Lower lobe of right lung (tissue), 2 donors: ENCODE measurements at regions not wholly inside any gene's neighbourhood (a gene's known extent, or its start where the extent isn't known, plus 50 kb on each side); places are given as distances from the start of the nearest gene placed in this dataset.

Source experiments
- ATAC-seq, 2 donors: fragments of 200-7000 bp; cut with Tn5 transposase; one replicate each; pipeline ENCODE4 v1.9.1; 2020 to 2022; ENCODE audit warnings: mild to moderate bottlenecking in 2 of 2, moderate library complexity in 2 of 2
- DNase-seq: peaks from one replicate; pipeline ENCODE4 v3.0.0-alpha.2; 2020
- H3K27ac ChIP-seq: fragments of 200-600 bp; one replicate; pipeline ENCODE4 v1.8.0; 2022
- H3K27me3 ChIP-seq: fragments of 200-600 bp; one replicate; pipeline ENCODE4 v1.8.0; 2022; ENCODE audit warnings: low read depth
- H3K36me3 ChIP-seq: fragments of 200-600 bp; one replicate; pipeline ENCODE4 v1.8.0; 2022; ENCODE audit warnings: mild to moderate bottlenecking
- H3K4me1 ChIP-seq: fragments of 200-600 bp; one replicate; pipeline ENCODE4 v1.8.0; 2022
- H3K4me3 ChIP-seq: fragments of 200-600 bp; one replicate; pipeline ENCODE4 v1.8.0; 2022; ENCODE audit warnings: mild to moderate bottlenecking
- H3K9me3 ChIP-seq: fragments of 200-600 bp; one replicate; pipeline ENCODE4 v1.8.0; 2022
- intact Hi-C: fragments of 100-400 bp; cut with DNase I; formaldehyde crosslinking; loops from one replicate; pipeline ENCODE4 v1.11.0; 2022
- TF ChIP-seq, protein P1 (sequence below): fragments of 200-600 bp; IDR thresholded peaks from one replicate; pipeline ENCODE4 v1.8.0; 2022; ENCODE audit warnings: antibody characterized with exemption, mild to moderate bottlenecking
- donor health status: DM: no; HTN: yes; CAD: no; lungs with severe emphysema.

DNA sequence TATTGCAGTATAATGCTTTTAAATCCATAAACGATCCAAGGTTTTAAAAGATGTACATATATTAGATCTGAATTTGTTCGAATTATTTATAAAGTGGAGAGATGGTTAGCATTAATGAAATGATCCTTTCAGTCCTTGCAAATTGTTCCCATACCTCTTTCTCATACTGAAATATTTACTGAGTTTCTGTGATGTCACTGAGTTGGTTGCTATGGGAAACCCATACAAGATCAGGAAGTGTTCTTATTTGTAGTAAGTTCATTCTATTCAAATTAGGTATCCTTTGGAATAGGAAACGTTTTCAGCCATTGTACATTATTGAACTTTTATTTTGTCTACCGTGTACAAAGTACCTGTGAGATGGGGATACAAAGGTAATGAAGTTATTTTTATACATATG lies 73.2 kb upstream of the CHL1 start:
- H3K27me3 ChIP-seq: no peaks in the 10 kb centered on the region
- H3K27ac ChIP-seq: no peak overlapping the region
- no peak overlapping the region for H3K4me3 ChIP-seq
- H3K4me1 ChIP-seq: no peaks in the 10 kb centered on the region
- no peak for ATAC-seq
- intact Hi-C loops: no loop called here
- no peaks in the 10 kb centered on the region for H3K36me3 ChIP-seq
- TF ChIP-seq, protein P1, sequence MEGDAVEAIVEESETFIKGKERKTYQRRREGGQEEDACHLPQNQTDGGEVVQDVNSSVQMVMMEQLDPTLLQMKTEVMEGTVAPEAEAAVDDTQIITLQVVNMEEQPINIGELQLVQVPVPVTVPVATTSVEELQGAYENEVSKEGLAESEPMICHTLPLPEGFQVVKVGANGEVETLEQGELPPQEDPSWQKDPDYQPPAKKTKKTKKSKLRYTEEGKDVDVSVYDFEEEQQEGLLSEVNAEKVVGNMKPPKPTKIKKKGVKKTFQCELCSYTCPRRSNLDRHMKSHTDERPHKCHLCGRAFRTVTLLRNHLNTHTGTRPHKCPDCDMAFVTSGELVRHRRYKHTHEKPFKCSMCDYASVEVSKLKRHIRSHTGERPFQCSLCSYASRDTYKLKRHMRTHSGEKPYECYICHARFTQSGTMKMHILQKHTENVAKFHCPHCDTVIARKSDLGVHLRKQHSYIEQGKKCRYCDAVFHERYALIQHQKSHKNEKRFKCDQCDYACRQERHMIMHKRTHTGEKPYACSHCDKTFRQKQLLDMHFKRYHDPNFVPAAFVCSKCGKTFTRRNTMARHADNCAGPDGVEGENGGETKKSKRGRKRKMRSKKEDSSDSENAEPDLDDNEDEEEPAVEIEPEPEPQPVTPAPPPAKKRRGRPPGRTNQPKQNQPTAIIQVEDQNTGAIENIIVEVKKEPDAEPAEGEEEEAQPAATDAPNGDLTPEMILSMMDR: no peak
- no peak for DNase-seq
- H3K9me3 ChIP-seq: no peaks in the 10 kb centered on the region

DNA sequence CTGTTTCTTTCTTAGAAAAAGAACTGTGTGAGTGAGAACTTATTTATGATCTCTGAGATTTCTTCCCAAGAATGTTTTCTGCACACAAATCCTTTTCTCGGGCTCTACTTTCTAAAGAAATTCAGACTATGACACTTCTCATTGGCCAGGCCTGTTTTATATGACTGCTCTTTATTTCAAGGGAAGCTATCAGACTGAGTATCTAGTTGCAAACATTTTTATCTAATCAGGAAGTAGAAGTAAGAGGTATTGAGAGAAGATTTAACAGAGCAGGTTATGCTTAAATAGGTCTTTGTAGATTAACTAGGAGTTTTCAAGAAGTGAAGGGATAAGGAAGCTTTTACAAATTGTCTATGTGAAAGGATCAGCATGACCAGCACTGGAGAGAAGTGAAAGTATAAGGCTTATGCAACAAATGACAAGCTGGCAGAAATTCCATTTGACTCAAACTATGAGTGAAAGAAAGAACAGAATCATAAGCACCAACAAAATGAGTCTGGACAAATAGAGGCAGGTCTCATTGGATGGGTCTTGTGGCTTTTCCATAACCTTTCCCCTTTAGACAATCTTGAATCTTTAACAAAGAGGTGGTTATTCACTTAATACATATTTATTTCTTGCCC lies 71.9 kb upstream of the CHL1 start:
- no peaks in the 10 kb centered on the region for H3K27me3 ChIP-seq
- intact Hi-C loops: no loop called here
- H3K4me1 ChIP-seq: no peaks in the 10 kb centered on the region
- no peak overlapping the region for H3K27ac ChIP-seq
- ATAC-seq (no peak), DNase-seq (no peak)
- TF ChIP-seq, protein P1: no peak
- no peaks in the 10 kb centered on the region for H3K36me3 ChIP-seq
- no peaks in the 10 kb centered on the region for H3K9me3 ChIP-seq
- H3K4me3 ChIP-seq: no peak overlapping the region

GRCh38 chr3:128515-129172 lies 67.9 kb upstream of the CHL1 start:
- H3K27me3 ChIP-seq: no peaks in the 10 kb centered on the region
- H3K4me1 ChIP-seq: no peaks in the 10 kb centered on the region
- H3K4me3 ChIP-seq: no peak overlapping the region
- TF ChIP-seq, protein P1: no peak
- H3K36me3 ChIP-seq: no peaks in the 10 kb centered on the region
- no peak for DNase-seq
- H3K27ac ChIP-seq: no peak overlapping the region
- intact Hi-C loops: no loop called here
- no peak for ATAC-seq
- no peaks in the 10 kb centered on the region for H3K9me3 ChIP-seq

DNA sequence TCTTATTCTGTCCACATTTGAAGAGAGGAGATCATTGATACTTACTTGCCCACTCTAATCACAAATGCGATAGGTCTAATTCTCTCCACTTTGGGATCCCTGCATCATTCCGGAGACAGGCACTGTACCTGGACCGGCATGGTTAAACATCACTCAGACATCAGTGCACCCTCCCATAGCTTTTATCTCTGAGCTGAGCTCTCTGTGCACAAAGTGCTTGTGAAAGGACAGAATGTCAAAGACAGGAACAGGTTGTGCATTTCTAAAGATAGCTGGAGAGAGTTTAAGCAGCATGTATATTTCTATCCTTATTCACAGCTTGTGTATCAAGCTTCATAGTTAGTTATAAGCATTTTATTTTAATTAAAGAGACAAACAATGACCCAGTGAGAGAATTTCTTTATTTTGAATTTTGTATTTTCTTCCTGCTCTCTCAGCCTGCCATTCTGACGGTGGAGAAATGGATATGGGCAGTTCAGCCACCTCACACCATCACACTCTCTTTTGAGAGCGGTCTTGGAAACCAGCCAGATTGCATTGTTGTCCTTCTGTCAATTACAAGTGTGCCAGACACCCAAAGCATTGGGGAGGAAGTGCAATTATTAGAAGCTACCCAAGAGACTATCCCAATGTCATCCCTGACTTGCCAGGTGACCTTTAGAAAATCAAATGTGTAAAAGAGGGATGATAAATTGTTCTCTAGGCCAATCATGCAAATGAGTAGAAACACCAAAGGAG lies 65.2 kb upstream of the CHL1 start:
- no peak overlapping the region for H3K4me3 ChIP-seq
- H3K36me3 ChIP-seq: no peaks in the 10 kb centered on the region
- TF ChIP-seq, protein P1: no peak
- intact Hi-C loops: no loop called here
- DNase-seq (no peak), ATAC-seq (no peak)
- no peak overlapping the region for H3K27ac ChIP-seq
- H3K9me3 ChIP-seq: no peaks in the 10 kb centered on the region
- no peaks in the 10 kb centered on the region for H3K4me1 ChIP-seq
- no peaks in the 10 kb centered on the region for H3K27me3 ChIP-seq

GRCh38 chr3:132378-132777 lies 64.2 kb upstream of the CHL1 start:
- ATAC-seq (no peak), DNase-seq (no peak)
- H3K4me1 ChIP-seq: no peaks in the 10 kb centered on the region
- no peak overlapping the region for H3K27ac ChIP-seq
- no peak overlapping the region for H3K4me3 ChIP-seq
- no peaks in the 10 kb centered on the region for H3K36me3 ChIP-seq
- H3K27me3 ChIP-seq: no peaks in the 10 kb centered on the region
- intact Hi-C loops: no loop called here
- TF ChIP-seq, protein P1: no peak
- no peaks in the 10 kb centered on the region for H3K9me3 ChIP-seq
